OCI-LY3 (cell line): ENCODE measurements at regions not wholly inside any gene's neighbourhood (a gene's known extent, or its start where the extent isn't known, plus 50 kb on each side); places are given as distances from the start of the nearest gene placed in this dataset.

ENCODE experiments used
- H2AFZ ChIP-seq: fragments of 200-600, 300-600 bp; shearing (Covaris generic); 2 replicates; pipeline ENCODE4 v1.6.0; 2014; ENCODE audit warnings: antibody characterized with exemption, low read depth, low read length
- H3K27ac ChIP-seq: fragments of 200-600, 300-600 bp; sonication (generic); 2 replicates; pipeline ENCODE4 v1.5.1; 2014; ENCODE audit warnings: mild to moderate bottlenecking, low read length, moderate library complexity, mixed read lengths
- H3K27me3 ChIP-seq: fragments of 200-600, 300-600 bp; sonication (generic); 2 replicates; pipeline ENCODE4 v1.6.1; 2014; ENCODE audit warnings: low read depth, low read length, mixed read lengths
- H3K36me3 ChIP-seq: fragments of 200-600, 300-600 bp; sonication (generic); replicated peaks from 2 replicates; pipeline ENCODE3; 2014; ENCODE audit warnings: low read depth, low read length, mixed read lengths
- H3K4me1 ChIP-seq: fragments of 300-600, 200-600 bp; sonication (generic); 2 replicates; pipeline ENCODE4 v1.6.1; 2014; ENCODE audit warnings: low read length, mixed read lengths
- H3K4me2 ChIP-seq: fragments of 200-600, 300-600 bp; sonication (generic); 2 replicates; pipeline ENCODE4 v1.6.1; 2014; ENCODE audit warnings: low read length, mixed read lengths
- H3K4me3 ChIP-seq: fragments of 300-600, 200-600 bp; sonication (generic); 2 replicates; pipeline ENCODE4 v1.5.1; 2014; ENCODE audit warnings: antibody characterized with exemption, mild to moderate bottlenecking, low read length, moderate library complexity
- H3K79me2 ChIP-seq: fragments of 300-600, 200-600 bp; shearing (Covaris generic); 2 replicates; pipeline ENCODE4 v1.6.1; 2014; ENCODE audit warnings: mild to moderate bottlenecking, low read length, mixed read lengths
- H3K9ac ChIP-seq: fragments of 300-600, 200-600 bp; shearing (Covaris generic); 2 replicates; pipeline ENCODE4 v1.6.0; 2014; ENCODE audit warnings: mild to moderate bottlenecking, low read length, moderate library complexity
- H3K9me3 ChIP-seq: fragments of 200-600, 300-600 bp; shearing (Covaris generic); 2 replicates; pipeline ENCODE4 v1.6.1; 2014; ENCODE audit warnings: low read length, mixed read lengths; ENCODE audit not compliant: insufficient read depth
- H4K20me1 ChIP-seq: fragments of 200-600, 300-600 bp; sonication (generic); 2 replicates; pipeline ENCODE4 v1.6.1; 2016; ENCODE audit warnings: low read length, mixed read lengths; ENCODE audit not compliant: insufficient read depth
- EZH2phosphoT487 ChIP-seq: fragments of 200-600 bp; shearing (Covaris generic); IDR thresholded peaks from 2 replicates; pipeline ENCODE4 v1.6.1; 2018; ENCODE audit warnings: antibody characterized with exemption, mixed run types, low read depth
- TF ChIP-seq, protein P1 (sequence below): fragments of 200-600, 300-600 bp; sonication (generic); IDR thresholded peaks from 2 replicates; pipeline ENCODE4 v1.5.1; 2014; ENCODE audit warnings: antibody characterized with exemption, low read length, low read depth

DNA sequence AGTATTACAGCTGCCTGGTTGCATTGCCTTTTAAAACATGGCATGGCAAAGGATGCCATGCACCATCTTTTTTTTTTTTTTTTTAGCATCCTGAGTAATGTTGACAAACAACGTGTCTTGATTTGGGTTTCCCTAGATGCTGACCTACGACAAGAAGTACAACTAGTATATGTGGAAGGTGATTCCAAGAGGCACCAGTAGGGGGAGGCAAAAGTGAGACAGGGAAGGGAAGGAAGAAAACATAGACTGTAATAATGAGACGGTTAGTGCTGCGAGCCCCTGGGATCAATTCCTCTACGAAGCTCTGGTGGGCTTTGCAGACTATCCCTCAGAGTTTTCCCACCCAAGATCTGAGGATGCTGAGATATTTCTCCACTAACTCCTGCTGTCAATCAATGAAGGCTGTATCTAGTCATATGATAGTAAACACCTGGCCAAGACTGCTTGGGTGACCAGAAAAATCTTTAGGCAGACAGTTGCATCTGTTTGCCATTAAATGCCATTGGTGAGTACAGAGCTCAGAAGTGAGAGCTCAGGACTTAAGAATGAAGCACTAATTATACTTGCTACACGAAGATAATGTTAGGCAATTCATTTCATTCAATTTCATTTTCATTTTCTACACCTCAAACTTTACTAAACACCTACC lies 458.6 kb upstream of the GOT2 start:
- H3K27me3 ChIP-seq: peaks cover 9% of the 10 kb centered on the region; the same call in 1 of the 2 replicates
- 0 out of 2 replicates have a peak, but pooled peaks cover 2% of the 10 kb centered on the region for H3K4me1 ChIP-seq
- no peak for TF ChIP-seq EZH2phosphoT487
- TF ChIP-seq, protein P1, sequence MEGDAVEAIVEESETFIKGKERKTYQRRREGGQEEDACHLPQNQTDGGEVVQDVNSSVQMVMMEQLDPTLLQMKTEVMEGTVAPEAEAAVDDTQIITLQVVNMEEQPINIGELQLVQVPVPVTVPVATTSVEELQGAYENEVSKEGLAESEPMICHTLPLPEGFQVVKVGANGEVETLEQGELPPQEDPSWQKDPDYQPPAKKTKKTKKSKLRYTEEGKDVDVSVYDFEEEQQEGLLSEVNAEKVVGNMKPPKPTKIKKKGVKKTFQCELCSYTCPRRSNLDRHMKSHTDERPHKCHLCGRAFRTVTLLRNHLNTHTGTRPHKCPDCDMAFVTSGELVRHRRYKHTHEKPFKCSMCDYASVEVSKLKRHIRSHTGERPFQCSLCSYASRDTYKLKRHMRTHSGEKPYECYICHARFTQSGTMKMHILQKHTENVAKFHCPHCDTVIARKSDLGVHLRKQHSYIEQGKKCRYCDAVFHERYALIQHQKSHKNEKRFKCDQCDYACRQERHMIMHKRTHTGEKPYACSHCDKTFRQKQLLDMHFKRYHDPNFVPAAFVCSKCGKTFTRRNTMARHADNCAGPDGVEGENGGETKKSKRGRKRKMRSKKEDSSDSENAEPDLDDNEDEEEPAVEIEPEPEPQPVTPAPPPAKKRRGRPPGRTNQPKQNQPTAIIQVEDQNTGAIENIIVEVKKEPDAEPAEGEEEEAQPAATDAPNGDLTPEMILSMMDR: peak; percentile 63
- no peak overlapping the region for H3K27ac ChIP-seq
- H3K4me3 ChIP-seq: peak overlapping the region; percentile 66
- no peaks in the 10 kb centered on the region for H3K79me2 ChIP-seq
- H2AFZ ChIP-seq: peak overlapping the region; percentile 79
- no peaks in the 10 kb centered on the region for H4K20me1 ChIP-seq
- H3K4me2 ChIP-seq: peak overlapping the region; percentile 77
- H3K9ac ChIP-seq: no peak overlapping the region
- H3K36me3 ChIP-seq: no peaks in the 10 kb centered on the region
- H3K9me3 ChIP-seq: no peaks in the 10 kb centered on the region

DNA sequence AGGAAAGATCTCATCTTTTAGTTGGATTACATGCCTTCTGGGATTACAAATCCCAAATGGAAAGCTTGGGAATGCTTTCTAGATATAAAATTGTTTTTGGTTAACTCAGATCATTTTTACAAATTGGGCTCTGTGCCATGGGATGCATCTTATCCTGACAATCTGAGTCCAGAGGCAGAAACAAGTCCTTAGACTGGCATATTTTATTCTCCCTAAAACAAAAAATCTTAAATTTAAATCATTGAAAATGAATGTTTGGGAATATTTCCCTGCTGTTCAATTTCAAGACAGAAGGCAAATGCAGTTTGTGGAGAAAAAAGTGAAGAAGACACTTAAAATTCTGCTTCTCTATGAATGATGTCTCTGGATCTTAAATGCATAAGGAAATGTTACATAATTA lies 456.6 kb upstream of the GOT2 start:
- no peaks in the 10 kb centered on the region for H3K36me3 ChIP-seq
- no peak overlapping the region for H3K4me2 ChIP-seq
- H3K4me1 ChIP-seq: 0 out of 2 replicates have a peak, but pooled peaks cover 2% of the 10 kb centered on the region
- H3K9me3 ChIP-seq: no peaks in the 10 kb centered on the region
- no peaks in the 10 kb centered on the region for H4K20me1 ChIP-seq
- no peak overlapping the region for H3K9ac ChIP-seq
- H3K27me3 ChIP-seq: peaks cover 9% of the 10 kb centered on the region; the same call in 1 of the 2 replicates
- H3K27ac ChIP-seq: no peak overlapping the region
- TF ChIP-seq EZH2phosphoT487: no peak
- TF ChIP-seq, protein P1: no peak
- H3K4me3 ChIP-seq: no peak overlapping the region
- no peaks in the 10 kb centered on the region for H3K79me2 ChIP-seq
- no peak overlapping the region for H2AFZ ChIP-seq

DNA sequence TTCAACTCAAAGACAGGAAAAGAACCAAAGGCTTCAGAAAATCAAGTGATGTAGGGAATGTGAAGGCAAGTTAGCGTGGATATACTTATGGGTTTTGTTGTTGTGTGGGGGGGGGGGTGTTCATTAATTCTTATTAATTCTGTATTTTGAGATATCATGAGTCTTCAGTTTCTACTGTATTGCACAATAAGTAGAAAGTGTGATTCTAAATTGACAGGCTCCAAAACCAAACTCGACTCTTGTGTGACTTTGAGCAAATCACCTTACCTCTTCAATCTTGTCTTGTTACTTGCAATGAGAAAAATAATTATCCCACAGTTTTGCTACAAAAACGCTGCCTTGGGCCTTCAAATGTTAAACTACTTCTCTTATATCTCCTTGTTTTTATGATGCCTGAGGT lies 453.9 kb upstream of the GOT2 start:
- H2AFZ ChIP-seq: no peak overlapping the region
- H3K4me3 ChIP-seq: no peak overlapping the region
- H3K4me1 ChIP-seq: 0 out of 2 replicates have a peak, but pooled peaks cover 2% of the 10 kb centered on the region
- no peak overlapping the region for H3K9ac ChIP-seq
- TF ChIP-seq, protein P1: no peak
- no peak for TF ChIP-seq EZH2phosphoT487
- no peak overlapping the region for H3K4me2 ChIP-seq
- no peak overlapping the region for H3K27ac ChIP-seq
- no peaks in the 10 kb centered on the region for H3K9me3 ChIP-seq
- H3K79me2 ChIP-seq: no peaks in the 10 kb centered on the region
- H3K27me3 ChIP-seq: no peaks in the 10 kb centered on the region
- no peaks in the 10 kb centered on the region for H3K36me3 ChIP-seq
- no peaks in the 10 kb centered on the region for H4K20me1 ChIP-seq

DNA sequence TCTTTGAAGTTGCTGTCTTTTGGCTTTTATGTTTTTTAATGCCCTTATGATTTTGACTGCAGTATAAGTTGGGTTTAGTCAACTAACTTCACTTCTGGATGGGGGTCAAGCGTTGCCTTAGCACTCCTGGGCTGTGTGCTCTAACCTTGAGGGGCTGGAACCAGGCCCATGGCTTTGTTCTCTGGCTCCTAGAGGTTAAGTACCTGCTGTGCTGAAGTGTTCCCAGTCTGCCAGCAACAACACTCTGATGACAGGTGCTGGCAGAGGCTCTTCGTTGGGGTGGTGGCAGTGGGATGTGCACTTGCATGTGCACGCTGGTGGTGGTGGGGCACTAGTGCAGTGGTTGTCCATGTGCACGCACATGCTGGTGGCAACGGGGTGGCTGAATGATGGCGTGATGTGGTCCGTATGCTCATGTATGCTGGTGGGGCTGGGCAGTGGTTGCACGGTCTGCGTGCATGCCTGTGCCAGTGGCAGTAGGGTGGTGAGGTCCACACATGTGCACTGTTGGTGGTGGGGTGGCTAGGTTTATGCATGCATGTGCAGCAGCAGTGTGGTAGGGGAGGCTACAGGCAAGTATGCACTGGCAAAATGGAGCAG lies 447.8 kb upstream of the GOT2 start:
- Histone ChIP-seq H3K9me3 (no peaks in the 10 kb centered on the region), H3K79me2 (no peaks in the 10 kb centered on the region), H3K4me3 (no peak overlapping the region), H3K4me2 (no peak overlapping the region), H3K27me3 (no peaks in the 10 kb centered on the region), H3K36me3 (no peaks in the 10 kb centered on the region), H3K9ac (no peak overlapping the region), H4K20me1 (no peaks in the 10 kb centered on the region), H2AFZ (no peak overlapping the region), H3K4me1 (0 out of 2 replicates have a peak, but pooled peaks cover 3% of the 10 kb centered on the region), H3K27ac (no peak overlapping the region)
- no peak for TF ChIP-seq EZH2phosphoT487
- TF ChIP-seq, protein P1: no peak
